Neural cell (in vitro differentiated cells): ENCODE measurements at regions not wholly inside any gene's neighbourhood (a gene's known extent, or its start where the extent isn't known, plus 50 kb on each side); places are given as distances from the start of the nearest gene placed in this dataset.

Experiments
- H2AFZ ChIP-seq: fragments of 200-600, 300-800 bp; sonication (generic), shearing (Covaris generic); 2 replicates; pipeline ENCODE4 v1.6.0; 2014; ENCODE audit warnings: low read depth, mild to moderate bottlenecking, antibody characterized with exemption, low read length, moderate library complexity
- H3F3A ChIP-seq: fragments of 200-600 bp; shearing (Covaris generic); 2 replicates; pipeline ENCODE4 v1.6.1; 2016; ENCODE audit warnings: mild to moderate bottlenecking, moderate library complexity, mixed read lengths, antibody characterized with exemption, low read length; ENCODE audit not compliant: insufficient read depth, poor library complexity, severe bottlenecking
- H3K27ac ChIP-seq: fragments of 200-600, 300-800 bp; sonication (generic), shearing (Covaris generic); 2 replicates; pipeline ENCODE4 v1.5.1; 2014; ENCODE audit warnings: mild to moderate bottlenecking, low read length, moderate library complexity
- H3K27me3 ChIP-seq: fragments of 300-800, 200-600 bp; sonication (generic), shearing (Covaris generic); 2 replicates; pipeline ENCODE4 v1.6.0; 2014; ENCODE audit warnings: mild to moderate bottlenecking, low read depth, low read length, moderate library complexity; ENCODE audit not compliant: insufficient read depth
- H3K36me3 ChIP-seq: fragments of 300-800, 200-600 bp; sonication (generic), shearing (Covaris generic); 2 replicates; pipeline ENCODE4 v1.5.1; 2014; ENCODE audit warnings: mild to moderate bottlenecking, antibody characterized with exemption, low read length, moderate library complexity; ENCODE audit not compliant: insufficient read depth
- H3K4me2 ChIP-seq: fragments of 300-800, 200-600 bp; sonication (generic), shearing (Covaris generic); 2 replicates; pipeline ENCODE4 v1.6.0; 2014; ENCODE audit warnings: mild to moderate bottlenecking, low read length
- H3K4me3 ChIP-seq: fragments of 300-800, 200-600 bp; sonication (generic), shearing (Covaris generic); 2 replicates; pipeline ENCODE4 v1.5.1; 2014; ENCODE audit warnings: mild to moderate bottlenecking, low read length, moderate library complexity
- H3K79me2 ChIP-seq: fragments of 200-600 bp; shearing (Covaris generic); replicated peaks from 2 replicates; pipeline ENCODE4 v1.6.0; 2014; ENCODE audit warnings: mild to moderate bottlenecking, low read length, moderate library complexity; ENCODE audit not compliant: insufficient read depth
- H3K9ac ChIP-seq: fragments of 300-800, 200-600 bp; sonication (generic), shearing (Covaris generic); 2 replicates; pipeline ENCODE4 v1.6.1; 2016; ENCODE audit warnings: mild to moderate bottlenecking, low read length, mixed read lengths
- H3K9me2 ChIP-seq: fragments of 200-600 bp; shearing (Covaris generic); 2 replicates; pipeline ENCODE4 v1.6.1; 2016; ENCODE audit warnings: mild to moderate bottlenecking, low read length, mixed read lengths; ENCODE audit not compliant: insufficient read depth
- H3K9me3 ChIP-seq: fragments of 200-600, 300-800 bp; sonication (generic), shearing (Covaris generic); 2 replicates; pipeline ENCODE4 v1.6.1; 2016; ENCODE audit warnings: mild to moderate bottlenecking, mixed run types, low read length, moderate library complexity, mixed read lengths
- H4K20me1 ChIP-seq: fragments of 200-600 bp; shearing (Covaris generic); 2 replicates; pipeline ENCODE4 v1.6.1; 2016; ENCODE audit warnings: mild to moderate bottlenecking, mixed run types; ENCODE audit not compliant: insufficient read depth
- CTCF ChIP-seq: fragments of 450-650 bp; IDR thresholded peaks from 2 replicates; pipeline ENCODE4 v1.5.1; 2014; ENCODE audit warnings: antibody characterized with exemption, mild to moderate bottlenecking, moderate library complexity; ENCODE audit not compliant: poor library complexity, severe bottlenecking
- EP300 ChIP-seq: fragments of 450-650 bp; conservative IDR thresholded peaks from 2 replicates; pipeline ENCODE4 v1.6.1; 2014; ENCODE audit warnings: antibody characterized with exemption, mild to moderate bottlenecking, moderate library complexity; ENCODE audit not compliant: poor library complexity, severe bottlenecking
- EZH2 ChIP-seq: fragments of 200-600, 300-800 bp; shearing (Covaris generic), sonication (generic); IDR thresholded peaks from 2 replicates; pipeline ENCODE4 v1.6.1; 2014; ENCODE audit warnings: antibody characterized with exemption, low read length, borderline replicate concordance, mild to moderate bottlenecking; ENCODE audit not compliant: insufficient read depth, poor library complexity, severe bottlenecking
- POLR2AphosphoS5 ChIP-seq: IDR thresholded peaks from 2 replicates; pipeline ENCODE4 v1.6.1; 2012
- RAD21 ChIP-seq: fragments of 450-650 bp; conservative IDR thresholded peaks from 2 replicates; pipeline ENCODE4 v1.6.1; 2014; ENCODE audit warnings: antibody characterized with exemption, mild to moderate bottlenecking, moderate library complexity
- REST ChIP-seq: IDR thresholded peaks from 2 replicates; pipeline ENCODE4 v1.6.1; 2012; ENCODE audit warnings: borderline replicate concordance
- SMC3 ChIP-seq: fragments of 450-650 bp; conservative IDR thresholded peaks from 2 replicates; pipeline ENCODE4 v1.6.1; 2014; ENCODE audit warnings: antibody characterized with exemption, mild to moderate bottlenecking, moderate library complexity; ENCODE audit not compliant: poor library complexity
- TAF1 ChIP-seq: IDR thresholded peaks from 2 replicates; pipeline ENCODE4 v1.6.1; 2012; ENCODE audit warnings: low read depth

DNA sequence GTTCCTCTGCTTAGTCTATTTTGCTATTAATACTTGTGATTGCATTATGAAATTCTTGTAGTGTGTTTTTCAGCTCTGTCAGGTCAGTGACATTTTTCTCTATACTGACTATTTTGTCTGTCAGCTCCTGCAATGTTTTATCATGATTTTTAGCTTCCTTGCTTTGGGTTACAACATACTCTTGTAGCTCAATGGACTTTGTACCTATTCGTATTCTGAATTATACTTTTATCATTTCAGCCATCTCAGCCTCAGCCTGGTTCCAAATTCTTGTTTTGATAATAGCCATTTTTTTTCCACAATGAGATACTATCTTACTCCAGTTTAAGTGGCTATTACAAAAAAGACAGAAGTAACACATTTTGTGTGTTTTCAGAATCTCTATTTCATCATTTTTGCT is 204.2 kb upstream of the ONECUT1 start:
- no peak overlapping the region for H3K4me2 ChIP-seq
- no peaks in the 10 kb centered on the region for H3K9me3 ChIP-seq
- no peaks in the 10 kb centered on the region for H3K9me2 ChIP-seq
- H4K20me1 ChIP-seq, result no peaks in the 10 kb centered on the region
- TF ChIP-seq SMC3, result no peak
- no peak for TF ChIP-seq EZH2
- TF ChIP-seq CTCF, result no peak
- no peak for TF ChIP-seq POLR2AphosphoS5
- H2AFZ ChIP-seq, result no peak overlapping the region
- no peak overlapping the region for H3K27ac ChIP-seq
- H3K36me3 ChIP-seq, result no peaks in the 10 kb centered on the region
- no peaks in the 10 kb centered on the region for H3K79me2 ChIP-seq
- H3K9ac ChIP-seq, result no peak overlapping the region
- no peaks in the 10 kb centered on the region for H3K27me3 ChIP-seq
- H3K4me3 ChIP-seq, result no peak overlapping the region
- H3F3A ChIP-seq, result no peaks in the 10 kb centered on the region

DNA sequence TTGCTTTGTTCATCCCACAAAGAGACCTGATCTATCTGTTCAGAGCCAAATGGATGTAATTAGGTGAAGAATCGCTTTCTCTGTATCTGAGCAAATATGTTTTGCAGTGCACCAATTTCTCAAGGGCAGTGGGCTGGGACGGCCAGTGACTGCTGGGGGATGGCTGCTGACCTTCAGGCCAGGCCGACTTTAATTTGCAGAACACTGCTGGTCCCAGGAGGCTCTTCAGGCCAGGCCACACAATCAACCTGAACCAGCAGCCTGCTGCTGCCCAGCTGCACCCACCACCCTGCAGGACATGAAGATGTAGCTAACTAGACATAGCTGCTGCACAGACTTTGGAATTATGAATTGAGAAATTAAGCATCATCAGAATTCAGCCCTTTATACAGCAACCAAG is 194.4 kb upstream of the ONECUT1 start:
- no peaks in the 10 kb centered on the region for H3K79me2 ChIP-seq
- no peak overlapping the region for H3K4me3 ChIP-seq
- no peaks in the 10 kb centered on the region for H3K27me3 ChIP-seq
- TF ChIP-seq TAF1 (no peak), REST (no peak), EP300 (no peak), SMC3 (no peak), CTCF (no peak), EZH2 (no peak), POLR2AphosphoS5 (no peak), RAD21 (no peak)
- H4K20me1 ChIP-seq, result no peaks in the 10 kb centered on the region
- H3K4me2 ChIP-seq, result no peak overlapping the region
- H3K27ac ChIP-seq, result no peak overlapping the region
- no peak overlapping the region for H3K9ac ChIP-seq
- H3K36me3 ChIP-seq, result no peaks in the 10 kb centered on the region
- no peaks in the 10 kb centered on the region for H3F3A ChIP-seq
- H3K9me2 ChIP-seq, result no peaks in the 10 kb centered on the region
- H2AFZ ChIP-seq, result no peak overlapping the region
- no peaks in the 10 kb centered on the region for H3K9me3 ChIP-seq
